GM10248 (cell line): ENCODE measurements at regions not wholly inside any gene's neighbourhood (a gene's known extent, or its start where the extent isn't known, plus 50 kb on each side); places are given as distances from the start of the nearest gene placed in this dataset.

ENCODE experiments used
- CTCF ChIA-PET: fragments of 300-600 bp; sonication (Branson Sonifier 250); formaldehyde crosslinking; extraction: SDS; loops from one replicate; lab custom pipeline; 2021; ENCODE audit warnings: antibody characterized with exemption; lab: Yijun Ruan, JAX
- POLR2A ChIA-PET: fragments of 350-650 bp; sonication (Branson Sonifier 250); formaldehyde crosslinking; extraction: SDS; loops from one replicate; lab custom pipeline; 2020; ENCODE audit warnings: antibody characterized with exemption; lab: Yijun Ruan, JAX
- DNase-seq: peaks from one replicate; pipeline ENCODE4 v3.0.0; 2012; ENCODE audit errors: extremely low spot score
- TF ChIP-seq, protein P1 (sequence below): IDR thresholded peaks from 2 replicates; pipeline ENCODE4 v1.5.1; 2012; ENCODE audit warnings: mild to moderate bottlenecking, low read depth; ENCODE audit errors: extremely low read depth, missing control alignments, control extremely low read depth

DNA sequence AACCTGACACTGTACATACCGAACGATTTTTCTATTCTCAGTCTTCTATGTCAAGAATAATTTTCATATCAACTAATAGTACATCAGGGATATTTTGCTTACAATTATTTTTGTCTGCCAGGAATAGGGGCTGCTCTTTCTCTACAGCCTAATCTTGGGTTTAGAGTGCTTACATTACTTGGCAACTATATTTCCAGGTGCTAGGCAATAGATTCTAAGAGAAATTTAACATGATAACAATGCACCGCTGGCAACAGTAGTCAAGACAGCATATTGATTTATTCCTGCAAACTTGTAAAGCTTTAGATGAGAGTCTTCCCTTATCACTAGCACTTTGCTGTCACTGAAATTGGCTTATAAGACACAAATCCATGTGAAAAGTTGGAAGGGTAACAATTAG, 935.9 kb downstream of the CDH11 start:
- ChIA-PET CTCF (interaction anchor here (1.0 kb wide), 1 partner anchor 11 kb away, joined by 4 read pairs; no protein-coding TSS in a partner anchor), POLR2A (no interaction called here)
- TF ChIP-seq, protein P1, sequence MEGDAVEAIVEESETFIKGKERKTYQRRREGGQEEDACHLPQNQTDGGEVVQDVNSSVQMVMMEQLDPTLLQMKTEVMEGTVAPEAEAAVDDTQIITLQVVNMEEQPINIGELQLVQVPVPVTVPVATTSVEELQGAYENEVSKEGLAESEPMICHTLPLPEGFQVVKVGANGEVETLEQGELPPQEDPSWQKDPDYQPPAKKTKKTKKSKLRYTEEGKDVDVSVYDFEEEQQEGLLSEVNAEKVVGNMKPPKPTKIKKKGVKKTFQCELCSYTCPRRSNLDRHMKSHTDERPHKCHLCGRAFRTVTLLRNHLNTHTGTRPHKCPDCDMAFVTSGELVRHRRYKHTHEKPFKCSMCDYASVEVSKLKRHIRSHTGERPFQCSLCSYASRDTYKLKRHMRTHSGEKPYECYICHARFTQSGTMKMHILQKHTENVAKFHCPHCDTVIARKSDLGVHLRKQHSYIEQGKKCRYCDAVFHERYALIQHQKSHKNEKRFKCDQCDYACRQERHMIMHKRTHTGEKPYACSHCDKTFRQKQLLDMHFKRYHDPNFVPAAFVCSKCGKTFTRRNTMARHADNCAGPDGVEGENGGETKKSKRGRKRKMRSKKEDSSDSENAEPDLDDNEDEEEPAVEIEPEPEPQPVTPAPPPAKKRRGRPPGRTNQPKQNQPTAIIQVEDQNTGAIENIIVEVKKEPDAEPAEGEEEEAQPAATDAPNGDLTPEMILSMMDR = no peak
- no peak for DNase-seq

DNA sequence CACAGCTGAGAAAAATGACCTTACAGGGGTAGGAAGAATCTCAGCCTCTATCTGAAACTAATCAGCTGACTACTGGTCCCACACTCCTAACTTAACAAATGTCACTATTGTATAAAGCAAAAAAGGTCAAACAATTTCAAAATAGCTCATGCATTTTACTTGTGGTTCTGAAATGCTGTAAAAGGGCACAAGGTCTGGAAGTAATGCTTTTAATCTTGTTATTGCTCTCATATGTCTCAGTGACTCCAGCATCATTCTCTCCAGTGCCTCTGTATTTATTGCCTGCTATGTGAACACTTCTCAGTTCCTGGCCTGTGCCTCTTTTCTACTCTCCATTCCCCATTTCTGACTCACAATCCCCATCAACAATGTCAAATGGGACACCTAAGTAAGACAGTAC, 937.7 kb downstream of the CDH11 start:
- POLR2A ChIA-PET = no interaction called here
- TF ChIP-seq, protein P1 = no peak
- no peak for DNase-seq
- CTCF ChIA-PET = no interaction called here

- ChIA-PET CTCF (interaction anchor here (1.6 kb wide), 1 partner anchor 11 kb away, joined by 4 read pairs; no protein-coding TSS in a partner anchor), POLR2A (no interaction called here)
- TF ChIP-seq, protein P1 = no peak
- DNase-seq = no peak
Measured at GRCh38 chr16:64182985-64183384, 938.9 kb downstream of the CDH11 start.

DNA sequence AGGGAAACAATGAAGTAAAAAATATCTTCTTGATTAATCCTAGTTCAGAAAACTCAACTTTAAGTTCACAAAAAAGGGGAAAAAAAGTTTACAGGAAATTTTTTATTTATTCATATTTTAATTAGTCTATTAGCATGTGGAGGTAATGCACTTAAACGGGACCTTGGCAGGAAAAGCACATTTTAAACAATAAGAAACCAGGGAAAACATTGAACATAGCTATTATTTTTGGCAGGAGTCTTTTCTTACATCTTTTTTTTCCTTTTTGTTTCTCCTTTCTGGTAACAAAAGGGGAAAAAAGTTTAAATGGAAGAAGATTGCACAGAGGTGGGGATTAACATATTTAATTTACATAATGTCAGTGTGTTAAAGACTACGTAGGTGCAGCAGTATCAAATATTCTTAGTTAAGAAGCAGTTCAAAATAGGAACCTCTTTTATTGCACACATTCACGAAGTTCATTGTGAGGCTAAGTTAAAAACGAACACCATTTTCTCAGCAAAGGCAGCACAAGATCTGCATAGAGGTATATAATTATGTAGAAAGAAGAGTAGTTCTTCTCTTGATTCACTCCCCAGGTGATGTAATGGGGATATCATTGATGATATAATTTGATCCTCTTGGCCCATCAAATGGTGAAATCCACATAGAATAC, 940.5 kb downstream of the CDH11 start:
- TF ChIP-seq, protein P1 = no peak
- CTCF ChIA-PET = interaction anchor here (1.6 kb wide), 1 partner anchor 9 kb away, joined by 4 read pairs; no protein-coding TSS in a partner anchor
- POLR2A ChIA-PET = no interaction called here

GRCh38 chr16:64180136-64180900, 941.5 kb downstream of the CDH11 start:
- ChIA-PET CTCF (no interaction called here), POLR2A (no interaction called here)

More for the DNA sequence above, 940.5 kb downstream of the CDH11 start:
- no peak for DNase-seq

DNA sequence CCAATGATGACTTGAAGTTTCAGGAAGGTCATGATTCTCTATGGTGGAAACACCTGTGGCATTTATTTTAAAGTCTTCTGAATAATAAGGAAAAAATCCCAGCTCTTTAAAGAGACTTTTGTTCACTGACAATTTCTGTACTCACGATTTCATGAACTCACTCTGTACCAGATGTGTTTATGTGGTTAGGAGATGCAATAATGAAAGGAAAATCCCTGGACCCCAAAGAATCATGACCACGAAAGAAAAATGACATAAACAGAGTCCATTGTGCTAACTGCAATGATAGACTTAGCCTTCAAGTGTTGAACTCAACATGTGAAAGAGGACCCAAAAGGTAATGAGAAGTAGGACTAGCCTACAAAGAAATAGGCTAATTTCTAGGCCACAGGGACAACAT, 947.5 kb downstream of the CDH11 start:
- CTCF ChIA-PET = no interaction called here
- POLR2A ChIA-PET = no interaction called here
- TF ChIP-seq, protein P1 = no peak
- no peak for DNase-seq

More at GRCh38 chr16:64180136-64180900, 941.5 kb downstream of the CDH11 start:
- TF ChIP-seq, protein P1 = no peak
- no peak for DNase-seq
